ENCODE measurements at regions not wholly inside any gene's neighbourhood (a gene's known extent, or its start where the extent isn't known, plus 50 kb on each side); places are given as distances from the start of the nearest gene placed in this dataset.

DNA sequence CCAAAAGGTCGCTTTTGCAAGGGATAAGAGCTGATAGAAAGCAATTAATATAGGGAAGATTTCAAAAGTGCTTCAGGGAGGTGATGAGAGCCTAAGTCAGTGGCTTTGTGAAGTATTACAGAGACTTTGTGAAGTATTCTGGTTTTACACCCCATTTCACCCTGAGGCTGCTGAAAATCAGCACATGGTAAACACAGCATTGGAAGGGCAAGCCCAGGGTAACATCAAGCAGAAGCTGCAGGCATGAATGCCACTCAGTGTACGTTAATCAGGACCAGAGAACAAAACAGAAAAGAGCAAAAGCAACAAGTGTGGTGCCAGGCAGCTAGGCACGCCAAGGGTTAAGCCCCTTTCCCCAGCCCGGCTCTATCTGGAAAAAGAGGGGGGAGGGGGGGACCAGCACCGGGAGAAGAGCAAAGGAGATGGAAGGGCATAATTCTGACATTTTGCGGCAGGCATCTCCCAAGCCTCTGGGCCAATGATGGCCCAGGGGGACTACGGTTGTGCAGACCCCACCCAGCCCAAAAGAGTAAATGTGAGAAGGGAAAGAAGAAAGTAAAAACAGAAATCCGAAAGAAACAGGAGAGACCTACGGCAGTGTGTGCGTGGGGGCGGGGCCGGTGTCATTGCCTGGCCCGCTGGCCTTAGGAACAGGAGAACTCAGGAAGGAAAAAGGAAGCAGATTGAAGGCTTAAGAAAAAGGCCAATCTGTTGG is 58.9 kb downstream of the DHRS2 start:
- no peak for DNase-seq (ENCODE audit: insufficient read length, low spot score)
- TF ChIP-seq TAF1 (IDR thresholded peaks at IDR 0.05; ENCODE audit: low read depth, low read length) (no peak), PAX5 (IDR thresholded peaks at IDR 0.05; ENCODE audit: insufficient read depth, low read length, severe bottlenecking) (no peak), POLR2A (IDR thresholded peaks at IDR 0.05; ENCODE audit: low read depth, low read length) (no peak), POU2F2 (IDR thresholded peaks at IDR 0.05; ENCODE audit: low read depth, low read length) (no peak), SPI1 (IDR thresholded peaks at IDR 0.05; ENCODE audit: low read depth, low read length) (no peak), POLR2AphosphoS5 (IDR thresholded peaks at IDR 0.05; ENCODE audit: low read depth, low read length) (no peak)
- no peak for FAIRE-seq

DNA sequence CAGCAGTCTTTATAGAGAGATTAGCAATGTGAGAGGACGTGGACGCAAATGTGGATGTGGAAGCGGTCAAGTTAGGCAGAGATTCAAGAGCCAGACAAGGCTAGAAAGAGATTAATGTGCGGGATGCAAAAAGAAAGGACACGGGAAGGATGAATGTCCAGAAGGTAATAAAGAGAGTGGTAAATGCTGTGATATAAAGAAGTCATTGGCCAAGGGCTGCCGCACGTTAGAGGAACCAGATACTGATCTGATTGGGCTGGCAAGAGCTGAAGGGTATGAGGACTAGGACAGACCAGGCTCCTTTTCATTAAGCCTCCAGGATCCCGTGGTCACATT is 59.5 kb downstream of the DHRS2 start:
- FAIRE-seq: no peak
- DNase-seq (ENCODE audit: insufficient read length, low spot score): no peak
- TF ChIP-seq PAX5 (IDR thresholded peaks at IDR 0.05; ENCODE audit: insufficient read depth, low read length, severe bottlenecking) (no peak), TAF1 (IDR thresholded peaks at IDR 0.05; ENCODE audit: low read depth, low read length) (no peak), POLR2A (IDR thresholded peaks at IDR 0.05; ENCODE audit: low read depth, low read length) (no peak), POLR2AphosphoS5 (IDR thresholded peaks at IDR 0.05; ENCODE audit: low read depth, low read length) (no peak), SPI1 (IDR thresholded peaks at IDR 0.05; ENCODE audit: low read depth, low read length) (no peak)

DNA sequence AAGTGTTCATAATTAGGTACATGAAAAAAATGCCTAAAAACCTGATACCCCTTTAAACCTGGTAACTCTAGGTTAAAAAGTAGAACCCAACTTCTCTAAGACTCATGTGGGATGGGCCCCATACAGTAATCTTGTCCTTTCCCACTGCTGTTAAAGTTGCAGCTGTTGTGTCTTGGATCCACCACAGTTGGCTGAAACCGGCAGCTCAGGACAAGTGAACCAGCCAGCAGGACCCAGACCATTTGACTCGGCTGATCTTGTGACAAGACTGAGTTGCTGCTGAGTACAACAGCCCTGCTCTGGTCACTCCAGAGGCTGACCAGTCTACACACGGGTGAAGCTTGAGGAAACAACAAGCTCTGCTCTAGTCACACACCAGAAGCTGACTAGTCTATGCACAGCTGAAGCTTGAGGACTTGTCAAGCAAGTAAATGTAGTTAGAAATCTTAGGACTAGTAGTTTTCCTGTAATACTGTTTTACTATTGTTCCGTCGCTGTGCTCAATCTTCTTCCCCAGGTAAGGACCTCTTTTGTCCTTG is 60.6 kb downstream of the DHRS2 start:
- no peak for DNase-seq (ENCODE audit: insufficient read length, low spot score)
- no peak for FAIRE-seq
- TF ChIP-seq POLR2A (IDR thresholded peaks at IDR 0.05; ENCODE audit: low read depth, low read length): no peak
- no peak for TF ChIP-seq SPI1 (IDR thresholded peaks at IDR 0.05; ENCODE audit: low read depth, low read length)

DNA sequence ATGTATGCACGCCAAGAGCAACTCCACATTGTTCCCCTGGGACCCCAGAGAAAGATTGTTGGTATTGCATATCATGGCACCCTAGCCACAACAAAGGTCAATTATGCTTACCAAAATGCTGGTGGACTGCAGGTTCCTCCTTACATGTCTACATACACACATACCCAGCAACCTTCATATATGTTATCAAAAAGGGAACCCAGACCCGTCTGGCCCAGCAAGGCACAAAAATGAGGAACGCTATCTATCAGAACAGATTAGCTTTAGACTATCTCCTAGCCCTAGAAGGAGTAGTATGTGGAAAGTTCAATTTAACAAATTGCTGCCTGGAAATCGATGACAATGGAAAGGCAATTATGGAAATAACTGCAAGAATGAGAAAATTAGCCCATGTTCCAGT is 61.5 kb downstream of the DHRS2 start:
- TF ChIP-seq POLR2A (IDR thresholded peaks at IDR 0.05; ENCODE audit: low read depth, low read length): no peak
- no peak for TF ChIP-seq TAF1 (IDR thresholded peaks at IDR 0.05; ENCODE audit: low read depth, low read length)
- TF ChIP-seq POLR2AphosphoS5 (IDR thresholded peaks at IDR 0.05; ENCODE audit: low read depth, low read length): no peak
- no peak for TF ChIP-seq SPI1 (IDR thresholded peaks at IDR 0.05; ENCODE audit: low read depth, low read length)
- TF ChIP-seq POU2F2 (IDR thresholded peaks at IDR 0.05; ENCODE audit: low read depth, low read length): no peak
- TF ChIP-seq PAX5 (IDR thresholded peaks at IDR 0.05; ENCODE audit: insufficient read depth, low read length, severe bottlenecking): no peak
- DNase-seq (ENCODE audit: insufficient read length, low spot score) (no peak), FAIRE-seq (no peak)

DNA sequence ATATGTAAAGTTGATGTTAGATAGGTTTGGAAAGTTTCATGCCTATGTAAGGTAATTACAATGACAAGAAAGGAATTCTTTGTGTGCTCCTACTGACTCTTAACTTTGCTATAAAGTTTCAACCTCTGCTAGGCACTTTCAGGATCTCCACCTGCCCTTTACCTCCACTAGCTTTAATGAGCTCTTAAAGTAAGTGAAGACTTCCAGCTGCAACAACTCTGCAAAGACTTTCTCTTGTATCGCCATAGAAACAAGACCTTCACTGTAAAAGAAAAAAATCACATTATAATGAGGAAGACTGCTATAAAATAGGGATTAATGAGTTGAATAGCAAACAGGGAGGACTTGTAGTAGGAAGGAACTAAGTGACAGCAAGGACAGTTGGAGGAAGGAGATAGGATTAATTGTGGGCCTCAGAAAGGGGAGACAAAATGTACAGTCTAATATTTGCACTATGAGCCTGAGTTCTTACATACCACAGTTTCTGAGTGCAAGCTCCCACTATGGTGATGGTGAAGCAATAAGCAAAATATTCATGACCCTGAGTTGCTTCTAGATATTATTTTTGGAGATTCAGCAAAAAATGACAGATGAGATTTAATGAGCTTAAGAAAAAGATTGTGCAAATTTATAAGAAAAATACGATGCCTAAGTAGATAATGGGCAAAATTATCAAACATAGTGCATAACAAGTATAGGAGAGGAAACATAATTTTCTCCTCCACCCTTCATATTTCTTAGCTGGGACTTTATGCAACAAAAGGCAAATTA is 66.7 kb downstream of the DHRS2 start:
- DNase-seq (ENCODE audit: insufficient read length, low spot score): no peak
- TF ChIP-seq POLR2A (IDR thresholded peaks at IDR 0.05; ENCODE audit: low read depth, low read length) (no peak), PAX5 (IDR thresholded peaks at IDR 0.05; ENCODE audit: insufficient read depth, low read length, severe bottlenecking) (no peak), TAF1 (IDR thresholded peaks at IDR 0.05; ENCODE audit: low read depth, low read length) (no peak), POU2F2 (IDR thresholded peaks at IDR 0.05; ENCODE audit: low read depth, low read length) (no peak), SPI1 (IDR thresholded peaks at IDR 0.05; ENCODE audit: low read depth, low read length) (no peak), POLR2AphosphoS5 (IDR thresholded peaks at IDR 0.05; ENCODE audit: low read depth, low read length) (no peak)
- FAIRE-seq: no peak

DNA sequence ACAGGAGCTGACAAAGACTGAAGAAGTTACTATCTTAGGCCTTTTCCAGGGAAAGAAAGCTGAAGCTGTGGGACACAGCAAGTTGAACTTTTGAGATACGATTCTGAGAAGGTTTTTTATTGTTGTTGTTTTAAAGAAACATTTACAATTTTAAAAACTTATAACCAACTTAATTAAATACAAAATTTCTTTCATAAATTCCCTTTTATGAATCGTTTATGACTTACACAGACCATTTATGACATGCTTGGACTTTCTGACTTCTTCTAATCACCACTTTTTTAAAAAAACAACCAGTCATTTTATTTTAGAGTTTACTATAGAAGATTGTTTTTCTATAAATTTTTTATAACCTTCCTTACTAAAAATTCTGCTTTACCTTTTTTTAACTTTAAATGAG is 68.7 kb downstream of the DHRS2 start:
- TF ChIP-seq TAF1 (IDR thresholded peaks at IDR 0.05; ENCODE audit: low read depth, low read length) (no peak), POLR2AphosphoS5 (IDR thresholded peaks at IDR 0.05; ENCODE audit: low read depth, low read length) (no peak), SPI1 (IDR thresholded peaks at IDR 0.05; ENCODE audit: low read depth, low read length) (no peak), POLR2A (IDR thresholded peaks at IDR 0.05; ENCODE audit: low read depth, low read length) (no peak), POU2F2 (IDR thresholded peaks at IDR 0.05; ENCODE audit: low read depth, low read length) (no peak), PAX5 (IDR thresholded peaks at IDR 0.05; ENCODE audit: insufficient read depth, low read length, severe bottlenecking) (no peak)
- DNase-seq (ENCODE audit: insufficient read length, low spot score): no peak

DNA sequence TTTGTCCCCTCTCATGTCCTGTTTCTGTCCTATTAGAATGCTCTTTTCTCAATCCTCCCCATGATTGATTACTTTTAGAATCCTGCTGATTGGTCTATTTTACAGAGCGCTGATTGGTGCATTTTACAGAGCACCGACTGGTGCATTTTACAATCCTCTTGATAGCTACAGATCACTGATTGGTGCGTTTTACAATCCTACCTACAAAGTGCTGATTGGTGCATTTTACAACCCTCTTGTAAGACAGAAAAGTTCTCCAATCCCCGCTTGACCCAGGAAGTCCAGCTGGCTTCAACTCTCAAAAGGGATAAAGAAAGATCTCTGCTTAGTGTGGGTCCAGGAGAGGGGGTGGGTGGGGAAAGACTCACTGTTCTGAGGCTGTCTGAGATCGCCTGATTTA is 71.3 kb downstream of the DHRS2 start:
- no peak for FAIRE-seq
- no peak for TF ChIP-seq POLR2A (IDR thresholded peaks at IDR 0.05; ENCODE audit: low read depth, low read length)
- no peak for TF ChIP-seq POU2F2 (IDR thresholded peaks at IDR 0.05; ENCODE audit: low read depth, low read length)
- TF ChIP-seq SPI1 (IDR thresholded peaks at IDR 0.05; ENCODE audit: low read depth, low read length): no peak
- no peak for TF ChIP-seq TAF1 (IDR thresholded peaks at IDR 0.05; ENCODE audit: low read depth, low read length)
- no peak for TF ChIP-seq POLR2AphosphoS5 (IDR thresholded peaks at IDR 0.05; ENCODE audit: low read depth, low read length)
- TF ChIP-seq PAX5 (IDR thresholded peaks at IDR 0.05; ENCODE audit: insufficient read depth, low read length, severe bottlenecking): no peak
- no peak for DNase-seq (ENCODE audit: insufficient read length, low spot score)

More for the DNA sequence above, 68.7 kb downstream of the DHRS2 start:
- FAIRE-seq: no peak

DNA sequence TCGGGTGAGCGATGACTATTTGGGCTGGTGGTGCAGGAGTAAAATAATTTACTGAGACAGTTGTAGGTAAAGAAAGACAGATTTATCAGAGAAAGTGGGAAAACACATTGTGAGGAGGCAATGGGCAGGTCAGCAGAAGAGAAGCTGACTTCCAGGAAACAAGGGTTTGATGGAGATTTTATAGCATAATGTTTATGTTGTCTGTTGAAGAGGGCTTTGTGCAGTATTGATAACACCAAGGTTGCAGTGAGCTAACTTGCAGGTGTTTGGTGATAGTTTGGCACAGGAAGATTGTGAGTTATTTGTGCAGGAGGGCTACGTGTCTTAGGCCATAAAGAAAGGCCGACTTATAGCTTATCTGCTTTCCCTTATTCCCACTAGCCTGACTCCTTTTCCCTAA is 72.2 kb downstream of the DHRS2 start:
- no peak for DNase-seq (ENCODE audit: insufficient read length, low spot score)
- FAIRE-seq: no peak
- TF ChIP-seq POU2F2 (IDR thresholded peaks at IDR 0.05; ENCODE audit: low read depth, low read length) (no peak), POLR2AphosphoS5 (IDR thresholded peaks at IDR 0.05; ENCODE audit: low read depth, low read length) (no peak), TAF1 (IDR thresholded peaks at IDR 0.05; ENCODE audit: low read depth, low read length) (no peak), SPI1 (IDR thresholded peaks at IDR 0.05; ENCODE audit: low read depth, low read length) (no peak), PAX5 (IDR thresholded peaks at IDR 0.05; ENCODE audit: insufficient read depth, low read length, severe bottlenecking) (no peak), POLR2A (IDR thresholded peaks at IDR 0.05; ENCODE audit: low read depth, low read length) (no peak)

DNA sequence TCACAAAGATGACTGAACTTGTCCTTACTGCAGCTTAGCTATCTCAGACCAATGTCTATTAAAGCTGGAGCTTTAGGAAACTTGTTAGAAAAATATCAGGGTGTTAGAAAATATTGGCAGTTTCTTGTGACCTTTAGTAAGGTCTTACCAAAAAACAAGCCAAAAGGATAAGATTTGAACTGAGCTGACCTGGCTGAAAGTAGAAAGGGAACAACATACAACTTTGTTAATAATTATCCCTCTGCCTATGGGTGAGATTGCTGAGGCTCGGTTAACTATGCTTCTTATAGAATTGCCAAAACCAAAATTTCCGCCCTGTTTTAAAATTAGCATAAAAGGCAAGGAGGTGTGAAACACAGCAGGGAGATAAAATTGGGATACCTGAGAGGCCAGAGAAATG is 73.8 kb downstream of the DHRS2 start:
- no peak for DNase-seq (ENCODE audit: insufficient read length, low spot score)
- TF ChIP-seq POLR2A (IDR thresholded peaks at IDR 0.05; ENCODE audit: low read depth, low read length): no peak
- no peak for TF ChIP-seq POLR2AphosphoS5 (IDR thresholded peaks at IDR 0.05; ENCODE audit: low read depth, low read length)
- TF ChIP-seq SPI1 (IDR thresholded peaks at IDR 0.05; ENCODE audit: low read depth, low read length): no peak
- no peak for TF ChIP-seq POU2F2 (IDR thresholded peaks at IDR 0.05; ENCODE audit: low read depth, low read length)
- TF ChIP-seq TAF1 (IDR thresholded peaks at IDR 0.05; ENCODE audit: low read depth, low read length): no peak
- no peak for TF ChIP-seq PAX5 (IDR thresholded peaks at IDR 0.05; ENCODE audit: insufficient read depth, low read length, severe bottlenecking)
- no peak for FAIRE-seq
